ENCODE measurements at regions not wholly inside any gene's neighbourhood (a gene's known extent, or its start where the extent isn't known, plus 50 kb on each side); places are given as distances from the start of the nearest gene placed in this dataset.

GRCh38 chr15:38818157-38818790, 253.7 kb upstream of the RASGRP1 start (continued):
- TF ChIP-seq KDM1A (IDR thresholded peaks at IDR 0.05; ENCODE audit: low read depth): no peak
- no peak for TF ChIP-seq SMC3 (IDR thresholded peaks at IDR 0.05)
- TF ChIP-seq FOSB (CRISPR knock-in tag; IDR thresholded peaks at IDR 0.05): no peak

DNA sequence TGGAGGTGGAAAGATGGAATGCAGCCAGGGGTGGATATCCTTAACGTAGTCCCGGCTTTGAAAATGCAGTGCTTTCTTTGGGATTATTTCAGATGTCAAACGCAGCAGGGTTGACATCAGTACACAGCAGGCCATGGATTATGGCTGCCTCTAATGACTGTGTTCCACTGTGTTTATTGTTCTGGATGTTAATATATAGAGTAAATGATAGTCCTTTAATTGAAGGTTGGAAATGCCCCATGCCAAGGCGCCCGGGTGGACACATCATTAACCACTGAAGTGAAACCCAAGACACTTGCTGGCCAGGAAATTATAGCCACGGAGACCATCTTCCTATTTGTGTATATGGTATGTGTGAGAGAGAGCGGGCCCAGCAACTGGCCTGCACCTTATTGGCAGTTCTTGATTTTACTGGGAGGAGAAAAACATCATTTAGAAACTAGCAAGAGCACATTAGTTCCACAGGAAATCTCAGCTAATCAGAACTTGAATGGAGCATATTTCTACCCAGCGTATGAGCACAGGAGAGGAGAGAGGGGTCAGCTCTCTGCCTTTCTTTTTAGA, 254.9 kb upstream of the RASGRP1 start:
- H3K4me2 ChIP-seq: no peak overlapping the region
- FAIRE-seq (no peak), DNase-seq (ENCODE audit: low read depth in 1 of 2, low spot score in 1 of 2) (no peak), ATAC-seq (no peak)
- POLR2A ChIA-PET: no interaction called here
- 81% methylated on average over 8 of the region's 8 CpGs for WGBS (ENCODE audit: missing lambda C conversion rate)
- peaks cover 14% of the 10 kb centered on the region for H3K4me1 ChIP-seq
- no peak for TF ChIP-seq PHF8 (IDR thresholded peaks at IDR 0.05; ENCODE audit: borderline replicate concordance, low read depth)
- no peak for TF ChIP-seq BHLHE40 (IDR thresholded peaks at IDR 0.05; ENCODE audit: low read depth, low read length)
- no peak for TF ChIP-seq HOXB5 (CRISPR knock-in tag; IDR thresholded peaks at IDR 0.05)
- no peak for TF ChIP-seq POLR2AphosphoS2 (conservative IDR thresholded peaks at IDR 0.05; ENCODE audit: low read length)
- TF ChIP-seq POLR2A (IDR thresholded peaks at IDR 0.05; ENCODE audit: low read length): no peak
- no peak for TF ChIP-seq SREBF2 (IDR thresholded peaks at IDR 0.05)
- no peak for TF ChIP-seq EHMT2 (IDR thresholded peaks at IDR 0.05; ENCODE audit: low read depth)
- no peak for TF ChIP-seq RCOR1 (IDR thresholded peaks at IDR 0.05; ENCODE audit: low read depth, low read length)
- TF ChIP-seq TP53 (CRISPR knock-in tag; IDR thresholded peaks at IDR 0.05): no peak
- TF ChIP-seq, protein P1, sequence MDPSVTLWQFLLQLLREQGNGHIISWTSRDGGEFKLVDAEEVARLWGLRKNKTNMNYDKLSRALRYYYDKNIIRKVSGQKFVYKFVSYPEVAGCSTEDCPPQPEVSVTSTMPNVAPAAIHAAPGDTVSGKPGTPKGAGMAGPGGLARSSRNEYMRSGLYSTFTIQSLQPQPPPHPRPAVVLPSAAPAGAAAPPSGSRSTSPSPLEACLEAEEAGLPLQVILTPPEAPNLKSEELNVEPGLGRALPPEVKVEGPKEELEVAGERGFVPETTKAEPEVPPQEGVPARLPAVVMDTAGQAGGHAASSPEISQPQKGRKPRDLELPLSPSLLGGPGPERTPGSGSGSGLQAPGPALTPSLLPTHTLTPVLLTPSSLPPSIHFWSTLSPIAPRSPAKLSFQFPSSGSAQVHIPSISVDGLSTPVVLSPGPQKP (IDR thresholded peaks at IDR 0.05; ENCODE audit: low read depth, low read length): no peak
- TF ChIP-seq, protein P2, sequence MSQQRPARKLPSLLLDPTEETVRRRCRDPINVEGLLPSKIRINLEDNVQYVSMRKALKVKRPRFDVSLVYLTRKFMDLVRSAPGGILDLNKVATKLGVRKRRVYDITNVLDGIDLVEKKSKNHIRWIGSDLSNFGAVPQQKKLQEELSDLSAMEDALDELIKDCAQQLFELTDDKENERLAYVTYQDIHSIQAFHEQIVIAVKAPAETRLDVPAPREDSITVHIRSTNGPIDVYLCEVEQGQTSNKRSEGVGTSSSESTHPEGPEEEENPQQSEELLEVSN (IDR thresholded peaks at IDR 0.05; ENCODE audit: borderline replicate concordance, low read depth): no peak
- TF ChIP-seq CEBPB (IDR thresholded peaks at IDR 0.05): no peak
- no peak for TF ChIP-seq KDM5A (IDR thresholded peaks at IDR 0.05)
- TF ChIP-seq HES2 (IDR thresholded peaks at IDR 0.05): no peak
- TF ChIP-seq CTCF (IDR thresholded peaks at IDR 0.05): no peak
- no peak for TF ChIP-seq RNF2 (IDR thresholded peaks at IDR 0.05; ENCODE audit: borderline replicate concordance, low read depth)
- no peak for TF ChIP-seq MAZ (IDR thresholded peaks at IDR 0.05; ENCODE audit: borderline replicate concordance, low read depth, low read length)
- H3K27ac ChIP-seq: peak overlapping the region; percentile 17 to 77; a peak in 3 of 6 replicates
- CTCF ChIA-PET: interaction anchor here (0.6 to 3.7 kb wide), 4 partner anchors 22 to 761 kb away, joined by 3 to 14 read pairs (median 4); partner anchors contain the start of gene THBS1
- no peaks in the 10 kb centered on the region for H3K9me3 ChIP-seq
- H3K4me3 ChIP-seq: no peak overlapping the region

- TF ChIP-seq GATA3 (IDR thresholded peaks at IDR 0.05; ENCODE audit: borderline replicate concordance) (no peak), MAX (IDR thresholded peaks at IDR 0.05) (no peak), HMGXB4 (CRISPR knock-in tag; IDR thresholded peaks at IDR 0.05; ENCODE audit: borderline replicate concordance) (no peak), HDAC2 (IDR thresholded peaks at IDR 0.05) (no peak), SMC3 (IDR thresholded peaks at IDR 0.05) (no peak), KDM5A (IDR thresholded peaks at IDR 0.05) (no peak), TFCP2L1 (CRISPR knock-in tag; IDR thresholded peaks at IDR 0.05) (no peak), ZC3H11A (IDR thresholded peaks at IDR 0.05) (no peak), HOXA7 (CRISPR knock-in tag; IDR thresholded peaks at IDR 0.05) (no peak), KDM1A (IDR thresholded peaks at IDR 0.05; ENCODE audit: low read depth) (no peak), MAZ (IDR thresholded peaks at IDR 0.05; ENCODE audit: borderline replicate concordance, low read depth, low read length) (no peak), FOXS1 (CRISPR knock-in tag; IDR thresholded peaks at IDR 0.05) (no peak), NFE2L2 (conservative IDR thresholded peaks at IDR 0.05; ENCODE audit: low read length) (no peak)
- no peak overlapping the region for H3K27ac ChIP-seq
- FAIRE-seq (no peak), ATAC-seq (no peak), DNase-seq (ENCODE audit: low read depth in 1 of 2, low spot score in 1 of 2) (no peak)
- no peak overlapping the region for H3K4me3 ChIP-seq
- no peak overlapping the region for H3K4me2 ChIP-seq
- CTCF ChIA-PET: no interaction called here
- no peaks in the 10 kb centered on the region for H3K9me3 ChIP-seq
- H3K4me1 ChIP-seq: peaks cover 4% of the 10 kb centered on the region
- WGBS (ENCODE audit: missing lambda C conversion rate): 88% methylated on average over 3 of the region's 3 CpGs
- POLR2A ChIA-PET: no interaction called here
Measured at GRCh38 chr15:38823263-38823662, 258.6 kb upstream of the RASGRP1 start.

Measured in A549 (cell line).